Activated gamma-delta T cell (primary cell): ENCODE measurements at regions not wholly inside any gene's neighbourhood (a gene's known extent, or its start where the extent isn't known, plus 50 kb on each side); places are given as distances from the start of the nearest gene placed in this dataset.

Source experiments
- DNase-seq: peaks from one replicate; lab custom pipeline; 2025; lab: John Stamatoyannopoulos, UW

DNA sequence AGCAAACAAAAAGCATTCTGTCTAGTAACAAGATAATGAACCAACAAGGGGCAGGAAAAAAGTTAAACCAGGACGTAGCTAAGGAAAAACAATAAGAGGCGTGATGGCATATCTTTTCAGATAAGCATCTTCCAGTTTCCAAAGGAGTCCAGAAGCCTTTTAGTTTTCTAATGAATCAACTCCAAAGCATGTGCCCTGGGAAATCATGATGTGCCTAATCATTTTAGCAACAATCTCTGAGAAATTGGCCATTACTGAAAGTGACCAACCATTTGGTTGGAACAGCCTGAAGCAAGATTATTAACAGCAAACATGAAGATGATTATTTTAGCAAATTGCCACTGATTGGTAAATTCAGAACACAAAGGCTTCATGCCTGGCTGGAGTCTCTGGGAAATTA, 440.9 kb upstream of the MAF start:
- DNase-seq, result no peak

DNA sequence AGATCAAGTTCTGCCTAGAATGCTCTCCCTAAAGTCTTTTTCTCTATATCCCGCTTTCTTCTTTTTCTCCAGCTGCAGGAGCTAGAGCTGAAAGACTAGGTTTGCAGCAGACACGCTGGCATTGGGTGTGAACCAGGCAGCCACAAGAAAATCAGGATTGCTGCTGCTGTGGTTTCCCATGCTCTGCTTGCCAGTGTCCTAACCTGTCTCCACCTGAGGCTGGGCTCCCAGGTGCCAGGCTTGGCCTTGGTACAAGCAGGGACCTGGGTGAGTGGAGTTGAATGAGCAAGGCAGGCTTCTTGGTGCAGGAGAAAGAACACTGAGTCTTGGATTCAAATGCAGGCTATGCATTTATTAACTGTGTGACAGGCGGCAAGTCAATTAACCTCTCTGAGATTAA, 440.3 kb upstream of the MAF start:
- DNase-seq, result no peak

- DNase-seq, result no peak
Observed at GRCh38 chr16:80040413-80040812, 439.9 kb upstream of the MAF start.

DNA sequence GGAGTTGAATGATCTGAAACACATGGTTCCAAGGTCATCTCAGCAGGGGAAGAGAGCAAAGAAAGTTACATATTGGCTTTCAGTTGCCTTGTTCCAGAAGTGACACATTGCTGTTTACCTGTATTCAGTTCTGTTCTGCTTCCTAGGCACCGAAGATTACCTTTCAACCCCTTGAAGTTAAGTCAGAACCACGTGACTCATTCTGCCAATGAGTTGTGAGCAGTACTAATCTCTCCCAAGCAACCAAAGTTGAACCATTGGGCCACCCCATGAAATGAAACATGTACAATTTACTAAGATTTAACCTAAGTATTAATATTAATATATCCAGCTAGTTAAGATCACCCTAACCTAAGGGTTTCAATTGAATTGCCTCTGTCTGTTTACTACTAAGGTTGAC, 439.2 kb upstream of the MAF start:
- no peak for DNase-seq

DNA sequence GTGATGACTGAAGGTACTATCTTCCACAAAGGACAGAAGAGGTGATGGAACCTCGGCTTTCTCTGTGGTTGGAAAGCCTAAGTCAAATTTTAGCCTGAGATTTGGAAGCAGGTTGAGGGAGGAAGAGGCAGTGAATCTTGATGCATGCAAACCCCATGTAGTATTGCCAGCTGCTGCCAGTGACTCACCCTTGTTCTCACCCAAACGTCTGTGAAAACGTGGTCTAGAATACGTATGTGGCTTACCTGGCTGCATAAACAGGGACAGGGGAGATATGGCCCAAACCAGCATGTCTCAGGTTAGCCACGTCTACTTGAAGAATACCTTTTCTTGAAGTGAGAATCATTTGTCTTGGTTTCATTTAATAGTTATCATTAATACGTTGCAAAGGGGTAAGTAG, 438.0 kb upstream of the MAF start:
- DNase-seq, result no peak

- DNase-seq, result no peak
Observed at GRCh38 chr16:80034948-80035663, 434.6 kb upstream of the MAF start.

DNA sequence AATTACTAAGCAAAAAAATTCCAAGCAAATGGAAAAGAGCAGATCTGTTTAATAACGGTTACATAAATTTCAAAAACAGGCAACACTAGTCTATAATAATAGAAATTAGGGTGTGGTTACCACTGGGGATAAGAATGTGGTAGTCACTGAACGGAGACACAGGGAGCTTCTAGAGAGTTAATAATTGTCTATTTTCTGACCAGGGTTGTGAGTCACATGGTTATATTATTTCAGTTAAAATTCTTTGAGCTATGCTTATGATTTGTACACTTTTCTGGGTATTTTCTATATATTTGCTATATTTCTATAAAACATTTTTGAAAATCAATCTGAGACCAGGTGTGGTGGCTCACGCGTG, 433.9 kb upstream of the MAF start:
- no peak for DNase-seq

- DNase-seq, result no peak
Observed at GRCh38 chr16:80033783-80034468, 433.4 kb upstream of the MAF start.

DNA sequence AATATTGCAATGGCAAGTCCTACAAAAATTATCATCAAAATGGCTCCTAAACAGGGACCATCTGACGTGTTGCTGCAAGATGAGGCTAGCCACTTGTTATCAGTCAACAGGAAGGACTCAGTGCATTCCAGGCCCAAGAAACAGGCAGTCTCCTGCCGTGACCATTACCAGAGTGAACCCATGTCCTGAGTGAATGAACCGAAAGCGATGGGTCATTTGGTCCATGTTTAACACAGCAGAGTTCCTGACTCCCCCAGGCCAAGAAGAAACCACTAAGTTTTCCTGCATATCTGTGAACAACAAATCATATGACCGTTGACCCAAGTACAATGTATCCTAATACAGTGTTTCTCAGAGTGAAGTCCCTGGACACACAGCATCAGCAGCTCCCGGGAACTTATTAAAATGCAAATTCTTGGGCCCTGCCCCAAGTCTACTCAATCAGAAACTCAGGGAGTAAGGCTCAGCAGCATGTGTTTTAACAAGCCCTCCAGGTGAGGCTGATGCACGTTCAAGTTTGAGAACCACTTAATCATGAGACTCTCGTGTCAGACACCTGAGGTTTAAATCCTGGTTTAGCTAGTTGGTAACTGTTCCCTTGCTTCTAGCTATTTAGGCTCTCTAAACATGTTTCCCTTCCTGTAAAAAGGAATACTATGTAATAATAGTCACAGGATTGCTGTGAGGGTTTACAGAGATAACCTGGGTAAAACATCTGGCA, 429.4 kb upstream of the MAF start:
- DNase-seq, result no peak

DNA sequence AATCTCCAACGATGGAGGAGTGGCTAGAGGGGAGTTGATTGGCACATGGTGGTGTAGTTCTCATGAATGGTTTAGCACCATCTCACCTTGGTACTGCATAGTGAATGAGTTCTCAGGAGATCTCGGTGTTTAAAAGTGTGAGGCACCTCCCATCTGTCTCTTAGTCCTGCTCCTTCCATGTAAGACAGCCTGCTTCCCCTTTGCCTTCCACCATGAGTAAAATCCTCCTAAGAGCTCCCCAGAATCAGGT, 428.8 kb upstream of the MAF start:
- no peak for DNase-seq

DNA sequence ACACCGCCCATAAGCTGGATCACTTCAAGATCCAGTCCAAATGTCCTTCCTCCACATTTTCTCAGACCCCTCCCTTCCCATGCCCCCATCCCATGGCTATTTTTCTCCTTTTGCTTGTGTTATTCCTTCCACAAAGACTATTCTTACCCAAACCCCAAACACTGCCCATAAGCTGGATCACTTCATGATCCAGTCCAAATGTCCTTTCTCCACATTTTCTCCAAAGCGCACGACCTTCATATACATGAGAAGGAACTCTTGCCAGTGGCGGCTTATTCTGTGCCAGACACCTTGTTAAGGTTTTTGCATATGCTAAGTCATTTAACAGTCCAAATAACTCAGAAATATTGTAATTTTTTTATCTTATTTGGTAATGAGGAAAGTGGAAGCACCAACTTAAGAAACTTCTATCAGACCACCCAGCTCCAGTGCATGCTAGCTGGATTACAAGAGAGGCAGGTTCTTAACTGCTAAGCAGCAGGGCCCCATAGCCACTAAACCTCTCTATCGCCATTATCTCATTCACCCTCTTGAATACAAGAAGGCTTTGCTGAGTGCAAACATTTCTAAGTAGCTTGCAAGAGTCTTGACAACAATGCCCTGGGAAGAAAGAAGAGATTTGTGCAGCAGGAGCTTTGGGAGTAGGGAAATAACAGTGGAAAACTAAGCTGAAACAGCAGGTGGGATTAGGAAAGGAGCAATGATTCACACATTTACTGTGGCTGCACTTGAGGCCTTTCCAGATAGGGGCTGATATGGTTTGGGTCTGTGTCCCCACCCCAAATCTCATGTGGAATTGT, 428.2 kb upstream of the MAF start:
- no peak for DNase-seq

DNA sequence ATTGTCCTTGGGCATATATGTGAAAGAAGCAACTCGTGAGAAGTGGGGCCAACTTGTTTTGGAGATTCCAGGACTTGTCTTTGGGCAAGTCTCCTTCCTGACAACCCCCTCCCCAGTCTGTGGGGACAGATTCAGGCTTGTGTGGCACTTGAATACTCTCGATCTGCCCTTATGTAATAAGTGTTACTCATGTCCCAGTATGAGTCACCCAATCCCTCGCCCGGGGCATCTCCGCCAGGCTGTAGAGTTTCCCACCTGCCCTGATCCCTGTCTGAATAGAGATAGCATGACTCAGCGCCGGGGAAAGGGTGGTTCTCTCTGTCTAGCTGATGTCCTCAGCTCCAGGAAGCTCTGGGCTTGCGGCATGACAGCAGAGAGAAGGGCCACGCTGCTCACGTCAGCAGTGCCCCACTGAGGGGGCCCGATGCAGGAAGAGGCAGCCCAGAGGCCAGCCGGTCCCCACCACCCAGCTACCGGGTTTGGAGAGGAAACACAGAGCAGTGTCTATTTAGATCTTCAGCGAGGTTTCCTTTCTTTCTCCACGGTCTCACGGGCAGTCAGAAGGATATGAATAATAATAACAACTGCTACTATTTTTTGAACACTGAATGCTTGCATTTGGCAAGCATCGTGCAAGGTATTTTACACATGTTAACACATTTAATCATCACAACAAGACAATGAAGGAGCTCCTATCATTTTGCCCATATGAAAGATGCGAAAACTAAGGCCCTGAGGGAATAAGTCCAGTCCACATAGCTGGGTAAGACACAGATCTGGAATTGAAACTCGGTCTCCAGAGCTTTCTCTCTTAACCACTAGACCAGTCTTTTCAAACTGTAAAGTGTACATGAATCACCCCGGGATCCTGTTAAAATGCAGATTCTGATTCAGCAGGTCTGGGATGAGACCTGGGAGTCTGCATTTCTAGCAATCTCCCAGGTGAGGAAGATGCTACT, 426.7 kb upstream of the MAF start:
- DNase-seq, result no peak

DNA sequence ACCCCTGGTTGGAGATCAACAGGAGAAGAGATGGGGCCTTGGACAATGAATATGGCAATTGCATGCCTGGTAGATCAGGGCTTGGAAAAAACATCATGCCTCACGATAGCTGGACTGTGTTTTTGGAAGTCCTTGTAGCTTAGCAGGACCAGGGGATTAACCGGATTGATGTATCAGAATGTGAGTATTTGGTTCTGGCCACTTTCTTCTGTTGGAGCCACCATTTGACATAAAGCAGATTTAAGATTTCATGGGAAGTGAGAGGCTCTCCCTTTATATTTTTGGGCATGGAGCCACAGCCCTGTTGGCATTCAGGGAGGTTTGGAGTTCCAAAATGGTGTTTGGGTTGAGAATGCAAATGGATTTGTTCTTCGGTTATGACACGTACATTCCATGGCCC, 424.7 kb upstream of the MAF start:
- no peak for DNase-seq

DNA sequence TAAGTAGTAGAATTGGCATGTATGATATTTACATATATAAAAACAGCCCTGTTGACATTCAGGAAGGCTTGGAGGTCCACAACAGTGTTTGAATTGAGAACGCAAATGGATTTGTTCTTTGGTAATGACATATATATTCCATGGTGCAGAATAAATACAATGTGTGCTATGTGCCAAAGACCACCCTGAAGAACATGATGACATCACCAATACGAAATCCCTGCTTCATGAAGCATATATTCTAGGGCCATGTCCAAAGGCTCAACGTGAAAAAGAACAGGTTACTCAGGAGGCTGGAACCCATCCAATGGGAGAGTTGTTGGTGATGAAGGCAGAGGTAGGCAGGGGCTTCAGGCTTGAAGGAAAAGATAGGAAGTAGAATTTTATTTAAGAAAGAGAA, 423.9 kb upstream of the MAF start:
- DNase-seq, result no peak

DNA sequence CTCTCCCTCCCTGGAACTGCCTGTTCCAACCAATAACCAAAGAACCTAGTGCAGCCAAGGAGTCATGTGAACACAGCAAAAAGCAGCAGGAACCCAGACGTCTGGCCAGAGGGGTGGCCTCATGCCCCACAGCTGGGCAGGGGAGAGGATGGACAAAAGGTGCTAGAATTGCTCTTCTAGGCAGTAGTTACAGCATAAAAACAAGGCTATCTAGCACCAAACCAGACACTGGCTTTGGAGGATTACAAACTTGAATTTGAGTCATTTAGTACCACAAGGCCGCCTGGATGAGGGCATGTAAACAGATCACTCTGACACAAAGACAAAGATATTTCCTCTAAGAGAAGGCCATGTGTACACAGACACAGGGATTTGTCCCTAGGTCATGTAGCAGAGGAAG, 423.3 kb upstream of the MAF start:
- DNase-seq, result no peak

DNA sequence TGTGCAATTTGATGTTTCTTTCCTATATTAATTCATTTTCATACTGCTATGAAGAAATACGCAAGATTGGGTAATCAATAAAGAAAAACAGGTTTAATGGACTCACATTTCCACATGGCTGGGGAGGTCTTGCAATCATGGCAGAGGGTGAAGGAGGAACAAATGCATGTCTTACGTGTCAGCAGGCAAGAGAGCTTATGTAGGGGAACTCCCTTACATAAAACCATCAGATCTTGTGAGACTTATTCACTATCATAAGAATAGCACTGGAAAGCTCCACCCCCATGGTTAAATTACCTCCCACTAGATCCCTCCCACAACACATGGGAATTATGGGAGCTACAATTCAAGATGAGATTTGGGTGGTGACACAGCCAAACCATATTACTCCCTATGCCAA, 418.9 kb upstream of the MAF start:
- no peak for DNase-seq

- DNase-seq, result no peak
Observed at GRCh38 chr16:80018466-80018865, 417.9 kb upstream of the MAF start.

- no peak for DNase-seq
Observed at GRCh38 chr16:80016731-80017326, 416.3 kb upstream of the MAF start.

DNA sequence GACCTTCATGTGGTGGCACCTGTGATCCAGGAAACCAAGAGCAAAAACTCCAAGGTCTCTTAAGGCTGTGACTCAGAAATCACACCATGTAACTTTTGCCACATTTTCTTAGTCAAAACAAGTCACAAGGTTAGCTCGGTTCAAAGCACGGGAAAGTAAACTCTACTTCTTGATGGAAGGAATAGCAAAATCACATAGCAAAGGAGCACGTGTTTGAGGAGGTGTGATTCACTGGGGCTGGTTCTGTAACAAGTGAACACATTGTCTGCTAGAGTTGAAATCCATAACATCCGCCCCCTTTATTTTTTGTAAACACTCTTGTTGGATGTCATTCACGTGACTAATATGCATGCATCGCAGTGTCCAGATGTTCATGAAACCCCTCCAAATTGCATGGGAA, 415.0 kb upstream of the MAF start:
- DNase-seq, result no peak

GRCh38 chr16:80014241-80014939, 413.9 kb upstream of the MAF start:
- DNase-seq, result no peak

DNA sequence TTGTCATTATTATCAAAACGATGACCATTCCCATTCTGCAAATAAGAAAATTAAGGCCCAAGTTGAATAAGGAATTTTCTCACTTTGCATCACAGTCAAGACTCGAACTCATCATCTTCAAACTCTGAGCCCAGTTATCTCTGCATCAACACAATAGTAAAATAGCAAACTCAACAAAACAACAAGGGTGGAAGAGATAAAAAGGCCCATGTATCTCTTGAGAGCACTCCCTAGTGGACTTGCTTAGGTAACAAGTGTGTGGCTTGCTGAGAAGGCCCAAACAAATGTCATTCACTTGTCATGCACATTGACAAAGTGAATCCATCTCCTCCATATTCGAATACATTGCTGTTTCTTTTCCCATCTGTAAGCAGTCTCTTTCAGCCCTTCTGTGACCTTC, 412.0 kb upstream of the MAF start:
- no peak for DNase-seq
